Heart left ventricle (tissue), 13 donors: ENCODE measurements at regions not wholly inside any gene's neighbourhood (a gene's known extent, or its start where the extent isn't known, plus 50 kb on each side); places are given as distances from the start of the nearest gene placed in this dataset.

Experiments
- CTCF ChIP-seq, 12 donors: fragments of 200-600 bp; sonication (generic) in 4 of 12; IDR thresholded peaks; one replicate each; pipeline versions ENCODE4 v1.5.0 to v1.8.0; 2018 to 2022; ENCODE audit warnings: antibody characterized with exemption in 12 of 12, mild to moderate bottlenecking in 5 of 12
- POLR2A ChIP-seq, 2 donors: fragments of 450-650 bp; IDR thresholded peaks; one replicate each; pipeline ENCODE4 v1.6.1; 2017; ENCODE audit warnings: antibody characterized with exemption in 2 of 2, mild to moderate bottlenecking in 2 of 2, moderate library complexity in 2 of 2
- donor health status: ischemic (EF 13 %, LVEDD 7.1; RV severe dilation, severe dysfunction).
- donor health status: DM: no; HTN: yes; CAD: no.
- donor health status: DM: no; HTN: no; CAD: no.
- donor health status: ischemic (EF 25% LVEDD 6.9; RV normal size, moderate dysfunction).
- donor health status: ischemic (EF 25% LVEDD 5.7; RV mildly dilated, moderate dysfunction).
- donor health status: ischemic (EF 35%, LVEDD 5.7; RV mildly dilated, moderate dysfunction).
- donor health status: nonischemic (EF 11% LVEDD 7.7; RV severe dilation, severe dysfunction).
- donor health status: DM: yes; HTN: yes; CAD: no.
- donor health status: PGD.
- donor health status: ischemic (EF 29% LVEDD 5.4; RV normal size, mild dysfunction).
- donor health status: nonischemic (EF 23%, LVEDD 6.1; RV moderate dilation, normal function).

- no peak for TF ChIP-seq CTCF (IDR thresholded peaks at IDR 0.05)
- no peak for TF ChIP-seq POLR2A (IDR thresholded peaks at IDR 0.05)
Measured at GRCh38 chr7:145698526-145699262, 417.9 kb upstream of the CNTNAP2 start.
